Loucy (cell line): ENCODE measurements at regions not wholly inside any gene's neighbourhood (a gene's known extent, or its start where the extent isn't known, plus 50 kb on each side); places are given as distances from the start of the nearest gene placed in this dataset.

Experiments used
- CTCF ChIP-seq: fragments of 200-600 bp; sonication (generic); conservative IDR thresholded peaks from 2 replicates; pipeline ENCODE4 v1.5.1; 2014; ENCODE audit warnings: mild to moderate bottlenecking, antibody characterized with exemption, low read length
- EZH2phosphoT487 ChIP-seq: fragments of 200-600 bp; IDR thresholded peaks from 2 replicates; pipeline ENCODE4 v1.6.1; 2018; ENCODE audit warnings: antibody characterized with exemption, mild to moderate bottlenecking, moderate library complexity, borderline replicate concordance

- TF ChIP-seq CTCF (no peak), EZH2phosphoT487 (no peak)
Measured at GRCh38 chr1:90174246-90174645, 179.3 kb downstream of the ZNF326 start.
